Retina (tissue), 1 donor: ENCODE measurements at regions not wholly inside any gene's neighbourhood (a gene's known extent, or its start where the extent isn't known, plus 50 kb on each side); places are given as distances from the start of the nearest gene placed in this dataset.
"Not testable (repeated sequence)": the region's sequence is repeated elsewhere in the genome, so short reads cannot be mapped to it uniquely, and the experiment has no call there.

Experiments
- DNase-seq: peaks from one replicate; pipeline ENCODE4 v3.0.0-alpha.2; 2016

GRCh38 chr14:84885061-84885460 is 644.9 kb upstream of the FLRT2 start:
- DNase-seq, result no peak

DNA sequence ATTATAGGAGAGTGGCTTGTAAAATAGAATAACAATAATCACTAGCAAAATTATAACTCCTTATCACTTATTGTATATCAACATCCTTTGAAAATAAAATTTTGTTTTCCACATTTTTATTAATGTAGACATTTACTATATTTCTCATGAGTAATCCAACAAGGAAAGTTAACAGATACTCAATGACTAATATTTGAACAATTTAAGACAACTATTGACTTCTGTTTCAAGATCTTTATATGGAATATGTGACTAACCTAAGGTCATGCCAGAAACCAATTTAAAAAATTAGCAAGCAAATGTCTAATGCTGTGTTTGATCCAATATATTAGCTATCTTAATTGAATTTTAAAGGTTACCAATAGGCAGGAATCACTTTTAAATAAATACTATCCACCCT is 638.5 kb upstream of the FLRT2 start:
- DNase-seq, result no peak

- no peak for DNase-seq
These were observed 635.7 kb upstream of the FLRT2 start for GRCh38 chr14:84894254-84894653.

DNA sequence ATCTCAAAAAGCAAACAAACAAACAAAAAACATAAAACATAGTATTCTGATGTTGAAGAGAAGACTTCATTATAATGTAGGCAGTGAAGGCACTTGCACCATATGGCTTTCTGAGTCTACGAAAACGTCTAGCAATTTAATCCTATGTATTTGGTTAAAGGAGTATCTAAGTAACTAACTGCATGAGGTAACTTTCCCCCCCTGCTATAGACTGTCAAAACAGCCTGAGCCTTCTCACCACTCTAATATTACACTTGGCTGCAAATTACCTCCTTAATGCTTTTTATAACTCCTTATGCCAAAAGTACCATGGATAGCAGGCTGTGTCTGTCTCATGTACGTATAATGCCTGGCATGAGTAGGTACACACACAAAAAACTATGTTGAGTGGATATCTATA is 607.6 kb upstream of the FLRT2 start:
- no peak for DNase-seq

DNA sequence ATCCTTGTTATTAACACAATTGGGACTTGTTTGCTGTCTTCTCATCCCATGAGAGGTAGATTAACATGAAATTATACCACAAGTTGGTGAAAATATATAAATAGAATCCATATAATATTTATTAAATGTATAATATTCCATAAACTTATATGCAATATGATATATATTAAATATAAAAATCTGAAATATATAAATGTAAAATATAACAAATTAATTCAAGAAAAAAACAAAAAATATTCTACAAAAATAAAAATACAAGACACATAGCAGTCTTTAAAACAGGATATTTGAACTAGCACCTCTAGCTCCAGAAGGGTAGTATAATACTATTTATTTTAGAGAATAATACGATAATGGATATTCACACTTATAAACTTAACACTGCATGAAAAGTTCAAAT is 603.3 kb upstream of the FLRT2 start:
- no peak for DNase-seq

DNA sequence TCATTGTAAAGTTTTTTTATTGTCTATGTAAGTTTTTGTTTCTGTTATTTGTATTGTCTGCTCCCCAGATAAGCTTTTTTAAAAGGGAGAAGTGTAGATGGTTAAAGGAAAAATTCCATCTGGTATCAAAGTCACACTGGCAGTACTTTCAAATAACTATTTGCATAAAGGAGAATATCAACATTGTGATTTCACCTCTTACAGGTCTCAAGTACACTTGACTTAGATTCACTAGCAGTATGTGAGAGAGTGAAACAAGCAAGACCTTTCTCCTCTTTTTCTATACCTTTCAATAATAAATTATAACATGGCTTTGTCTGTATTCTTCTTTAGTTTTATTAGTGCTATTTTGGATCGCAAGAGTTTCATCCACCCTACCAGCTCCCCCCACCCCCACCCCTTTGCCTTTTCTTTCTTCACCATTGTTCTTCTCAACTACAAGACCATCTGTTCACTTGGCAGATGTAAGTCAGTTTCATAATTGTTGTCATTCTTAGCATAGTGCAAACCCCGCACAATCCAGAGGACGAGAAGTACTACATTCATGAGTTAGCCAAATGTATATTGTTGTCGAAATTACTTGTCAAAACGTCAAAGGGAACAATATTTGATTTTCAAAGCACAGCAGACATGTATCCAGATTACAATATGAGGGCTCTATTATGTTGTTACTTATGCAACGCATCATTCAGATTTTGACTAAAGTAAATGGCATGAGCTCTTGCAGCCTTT is 602.7 kb upstream of the FLRT2 start:
- peak; percentile 14 for DNase-seq

- no peak for DNase-seq
These were observed 600.9 kb upstream of the FLRT2 start for GRCh38 chr14:84929086-84929485.

DNA sequence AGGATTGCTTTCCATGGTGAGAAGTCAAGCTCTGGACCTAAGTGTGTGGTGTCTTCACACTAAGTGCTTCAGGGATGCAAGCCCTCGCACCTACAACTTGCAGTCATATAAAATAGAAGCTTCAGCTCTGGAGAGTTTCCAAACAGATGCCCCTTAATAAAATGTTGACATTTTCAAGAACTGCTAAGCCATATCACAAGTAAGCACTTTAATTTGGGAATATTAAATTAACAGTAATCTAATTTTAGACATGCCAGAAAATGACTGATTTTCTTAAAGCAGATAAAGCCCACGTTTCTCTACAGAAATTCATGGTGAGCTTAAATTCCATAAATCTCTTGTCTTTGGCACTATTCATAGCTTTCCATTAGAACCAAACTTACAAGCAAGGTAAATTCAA is 600.1 kb upstream of the FLRT2 start:
- no peak for DNase-seq

GRCh38 chr14:84937016-84937415 is 592.9 kb upstream of the FLRT2 start:
- DNase-seq, result no peak

GRCh38 chr14:84937449-84937848 is 592.5 kb upstream of the FLRT2 start:
- DNase-seq, result no peak

DNA sequence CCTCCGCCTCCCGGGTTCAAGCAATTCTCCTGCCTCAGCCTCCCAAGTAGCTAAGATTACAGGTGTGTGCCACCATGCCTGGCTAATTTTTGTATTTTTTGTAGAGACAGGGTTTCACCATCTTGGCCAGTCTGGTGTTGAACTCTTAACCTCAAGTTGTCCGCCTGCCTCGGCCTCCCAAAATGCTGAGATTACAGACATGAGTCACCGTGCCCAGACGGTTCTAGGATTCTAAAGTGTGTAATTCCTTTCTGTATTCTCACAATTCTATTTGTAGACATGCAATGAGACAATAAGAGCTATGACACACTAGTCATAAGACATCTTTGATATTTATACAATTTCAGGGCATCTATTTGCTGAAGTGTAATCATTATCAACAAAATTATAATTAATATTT is 585.0 kb upstream of the FLRT2 start:
- not testable (repeated sequence) for DNase-seq

GRCh38 chr14:84959851-84960520 is 570.0 kb upstream of the FLRT2 start:
- DNase-seq, result no peak

GRCh38 chr14:84961637-84962036 is 568.3 kb upstream of the FLRT2 start:
- peak; percentile 74 for DNase-seq

DNA sequence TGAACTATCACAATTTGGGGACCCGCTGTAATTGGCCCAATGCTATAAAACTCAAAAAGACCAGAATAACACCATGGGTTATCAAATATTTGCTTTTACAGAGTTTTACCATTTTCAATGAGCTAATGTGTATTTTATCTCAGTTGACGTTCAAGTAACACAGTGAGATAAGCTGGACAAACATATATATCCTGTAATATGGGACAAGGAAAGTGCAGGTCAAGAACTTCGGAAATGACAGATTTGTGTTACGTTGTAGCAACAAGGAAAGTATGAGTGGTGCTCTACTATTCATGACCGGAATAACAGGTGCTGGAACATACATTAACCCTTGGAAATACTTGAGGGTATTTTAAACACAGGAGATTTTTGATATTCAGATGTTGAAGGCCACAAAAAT is 566.4 kb upstream of the FLRT2 start:
- no peak for DNase-seq

DNA sequence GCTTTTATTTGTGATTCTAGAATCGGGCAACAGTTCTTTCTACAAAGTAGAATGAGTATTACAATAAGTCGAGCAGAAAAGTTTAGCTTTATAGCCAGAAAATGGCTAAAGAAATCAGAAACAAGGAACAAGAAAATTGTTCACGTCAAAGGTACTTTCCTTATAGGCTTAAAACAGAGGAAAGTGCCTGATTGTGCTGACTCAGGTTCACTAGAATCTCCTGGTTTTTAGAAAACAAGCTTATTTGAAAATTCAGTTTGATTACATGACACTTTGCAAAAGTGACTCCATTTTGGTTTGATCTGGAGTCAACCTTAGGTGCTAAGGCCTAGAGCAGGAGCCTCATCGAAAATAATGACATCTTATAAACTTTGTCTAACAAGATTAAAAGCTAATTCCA is 564.7 kb upstream of the FLRT2 start:
- DNase-seq, result no peak

DNA sequence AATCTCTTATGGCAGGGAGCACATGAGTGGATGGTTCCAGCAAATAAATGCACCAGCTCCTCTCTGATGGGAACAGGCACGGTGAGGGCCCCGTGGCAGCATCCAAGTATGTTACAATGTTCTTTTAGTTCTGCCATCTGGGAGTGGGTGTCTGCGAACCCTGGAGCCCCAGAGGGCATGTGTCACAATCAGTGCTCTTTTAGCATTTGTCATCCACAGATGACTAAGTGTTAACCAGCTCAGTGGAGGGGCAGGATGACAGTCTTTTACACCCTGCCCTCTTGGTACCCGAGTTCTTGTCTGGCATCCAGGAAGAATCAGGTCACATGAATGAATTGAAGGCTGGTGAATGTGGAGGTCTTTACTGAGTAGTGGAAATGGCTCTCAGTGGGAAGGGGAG is 560.4 kb upstream of the FLRT2 start:
- no peak for DNase-seq

- no peak for DNase-seq
These were observed 554.6 kb upstream of the FLRT2 start for GRCh38 chr14:84975241-84975902.

GRCh38 chr14:84976805-84977204 is 553.1 kb upstream of the FLRT2 start:
- DNase-seq, result no peak

- DNase-seq, result no peak
These were observed 542.9 kb upstream of the FLRT2 start for GRCh38 chr14:84987042-84987441.

DNA sequence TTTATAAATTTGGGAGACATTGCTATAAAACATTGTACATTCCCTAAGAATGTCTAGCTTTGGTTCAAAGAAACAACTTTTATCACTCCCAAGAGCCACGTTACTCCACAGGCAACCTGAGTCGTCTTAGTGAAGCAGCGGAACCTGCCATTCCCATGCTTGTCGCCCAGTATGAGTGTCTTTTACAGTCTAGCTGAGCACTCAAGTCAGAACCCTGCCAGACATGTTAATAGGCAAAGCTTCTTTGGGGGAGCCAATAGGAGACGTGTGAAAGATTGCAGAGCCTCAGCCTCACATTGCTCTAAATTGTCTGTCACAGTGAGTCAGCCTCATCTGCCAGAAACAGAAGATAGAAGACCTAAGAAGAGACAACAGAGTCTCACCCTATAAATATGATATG is 541.6 kb upstream of the FLRT2 start:
- DNase-seq, result peak; percentile 51

DNA sequence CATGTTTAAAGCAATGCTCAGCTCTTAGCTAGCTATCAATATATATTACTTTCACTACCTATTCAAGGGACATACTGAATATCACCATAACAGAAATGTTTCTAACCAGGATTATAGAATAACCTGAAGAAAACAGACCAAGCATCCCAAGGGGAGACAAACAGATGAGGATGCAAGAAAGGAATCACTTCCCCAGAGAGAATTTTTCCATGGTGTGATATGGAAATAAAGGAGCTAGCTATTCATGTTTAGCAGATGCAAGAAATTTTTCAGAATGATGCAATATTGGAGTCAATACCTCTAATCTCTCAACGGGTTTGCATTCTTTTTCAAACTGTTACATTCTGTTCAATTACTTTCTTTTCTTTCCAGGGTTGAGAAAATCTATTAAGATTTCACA is 538.9 kb upstream of the FLRT2 start:
- no peak for DNase-seq

DNA sequence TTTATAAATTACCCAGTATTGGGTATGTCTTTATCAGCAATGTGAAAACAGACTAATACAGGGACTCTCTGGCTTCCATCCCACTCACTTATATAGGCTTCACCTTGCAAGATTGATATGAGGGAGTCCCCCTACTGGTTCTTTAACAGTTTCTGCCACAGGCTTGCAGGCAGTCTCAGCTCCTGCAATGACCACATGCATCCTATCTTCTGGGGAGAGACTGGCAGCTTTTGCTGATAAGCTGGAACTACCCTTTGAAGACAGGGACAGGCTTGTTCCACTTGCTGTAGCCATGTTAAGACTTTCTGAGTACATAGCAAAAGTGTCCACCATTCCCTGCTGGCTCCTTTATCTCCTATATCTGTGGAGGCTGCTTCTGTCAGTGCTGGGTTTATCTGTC is 531.7 kb upstream of the FLRT2 start:
- no peak for DNase-seq

GRCh38 chr14:85002846-85003245 is 527.1 kb upstream of the FLRT2 start:
- no peak for DNase-seq

DNA sequence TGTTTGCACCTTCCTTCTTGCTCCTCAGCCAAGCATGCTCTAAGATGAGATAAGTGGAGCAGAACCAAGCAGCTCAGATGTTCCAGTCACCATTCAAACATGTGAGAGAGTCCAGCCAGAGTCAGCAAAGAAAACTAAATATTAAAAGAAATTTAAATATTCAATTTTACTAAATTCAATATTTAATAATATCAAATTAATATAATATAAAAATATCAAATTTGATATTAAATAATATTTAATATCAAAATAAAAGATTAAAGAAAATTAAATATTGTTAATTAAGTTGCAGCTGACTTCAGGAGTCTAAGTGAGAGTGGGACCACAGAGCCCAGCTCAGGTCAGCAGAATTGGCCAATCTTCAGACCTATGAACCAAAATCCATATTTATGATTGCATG is 526.1 kb upstream of the FLRT2 start:
- no peak for DNase-seq
